A549 (cell line): ENCODE measurements at regions not wholly inside any gene's neighbourhood (a gene's known extent, or its start where the extent isn't known, plus 50 kb on each side); places are given as distances from the start of the nearest gene placed in this dataset.

ENCODE experiments used
- ATAC-seq, 2 experiments: fragments of 200-7000 bp in 1 of 2; fragments of >200 bp in 1 of 2; cut with Nextera tagmentation in 1 of 2; cut with Tn5 transposase in 1 of 2; 3 replicates each; pipeline versions ENCODE4 v1.8.0 to v1.9.1; 2018 to 2020; ENCODE audit warnings: mild to moderate bottlenecking in 1 of 2, moderate library complexity in 1 of 2
- CTCF ChIA-PET: fragments of 300-600 bp; sonication (Branson Sonifier 250); formaldehyde crosslinking; extraction: SDS; loops from one replicate; lab custom pipeline; 2021; ENCODE audit warnings: antibody characterized with exemption, inconsistent platforms; lab: Yijun Ruan, JAX
- POLR2A ChIA-PET: fragments of 350-600 bp; formaldehyde crosslinking; extraction: SDS; loops from one replicate; lab custom pipeline; 2021; ENCODE audit warnings: antibody characterized with exemption, inconsistent platforms; lab: Yijun Ruan, JAX
- DNase-seq, 2 experiments: peaks; one replicate each; pipeline versions ENCODE4 v3.0.0 to v3.0.0-alpha.2; 2011 to 2016; ENCODE audit warnings: low read depth in 1 of 2, low spot score in 1 of 2
- FAIRE-seq: peaks from 2 replicates; lab custom pipeline; 2011; peaks lifted over from hg19 to GRCh38; lab: Jason Lieb, UNC
- H3K27ac ChIP-seq, 2 experiments: fragments of >200 bp; sonication (Bioruptor Twin); formaldehyde crosslinking; 3 replicates each; pipeline ENCODE4 v1.5.1; 2016 to 2017
- H3K4me1 ChIP-seq: fragments of >200 bp; sonication (Bioruptor Twin); formaldehyde crosslinking; 3 replicates; pipeline ENCODE4 v1.6.1; 2016
- H3K4me2 ChIP-seq: fragments of >200 bp; sonication (Bioruptor Twin); formaldehyde crosslinking; 3 replicates; pipeline ENCODE4 v1.6.1; 2016
- H3K4me3 ChIP-seq: fragments of >200 bp; sonication (Bioruptor Twin); formaldehyde crosslinking; 3 replicates; pipeline ENCODE4 v1.5.1; 2016
- H3K9me3 ChIP-seq: fragments of >200 bp; sonication (Bioruptor Twin); formaldehyde crosslinking; 3 replicates; pipeline ENCODE4 v1.6.1; 2016
- ATOH8 ChIP-seq: fragments of 250-450 bp; sonication (Bioruptor Pico); IDR thresholded peaks from 2 replicates; pipeline ENCODE4 v1.5.0; 2020; ENCODE audit warnings: low read depth, mild to moderate bottlenecking, moderate library complexity
- BCL3 ChIP-seq: fragments of >200 bp; sonication (Bioruptor Twin); formaldehyde crosslinking; IDR thresholded peaks from 3 replicates; pipeline ENCODE4 v1.6.1; 2016
- E2F6 ChIP-seq: IDR thresholded peaks from 2 replicates; pipeline ENCODE4 v1.6.1; 2012; ENCODE audit warnings: low read depth, borderline replicate concordance
- EHF ChIP-seq: fragments of 250-450 bp; sonication (Bioruptor Pico); IDR thresholded peaks from 2 replicates; pipeline ENCODE4 v1.5.0; 2020; ENCODE audit warnings: mild to moderate bottlenecking
- FOSL2 ChIP-seq, 2 experiments: fragments of 450-650 bp in 1 of 2; fragments of >200 bp in 1 of 2; sonication (Bioruptor Twin) in 1 of 2; formaldehyde crosslinking; IDR thresholded peaks; 2 replicates each; pipeline versions ENCODE4 v1.5.0 to v1.6.1; 2016 to 2020; ENCODE audit warnings: mild to moderate bottlenecking in 1 of 2, moderate library complexity in 1 of 2
- GATA3 ChIP-seq: IDR thresholded peaks from 2 replicates; pipeline ENCODE4 v1.6.1; 2012; ENCODE audit warnings: borderline replicate concordance
- HES2 ChIP-seq: fragments of >200 bp; sonication (Bioruptor Twin); formaldehyde crosslinking; IDR thresholded peaks from 2 replicates; pipeline ENCODE4 v1.6.1; 2016
- HEYL ChIP-seq: fragments of 250-450 bp; sonication (Bioruptor Pico); IDR thresholded peaks from 2 replicates; pipeline ENCODE4 v1.8.0; 2021; ENCODE audit warnings: mild to moderate bottlenecking, moderate library complexity
- HMGXB4 ChIP-seq: fragments of 250-450 bp; sonication (Bioruptor Pico); IDR thresholded peaks from 2 replicates; pipeline ENCODE4 v1.5.0; 2021; ENCODE audit warnings: mild to moderate bottlenecking, moderate library complexity, borderline replicate concordance
- JUN ChIP-seq, 2 experiments: fragments of >200 bp; sonication (Bioruptor Twin); formaldehyde crosslinking; IDR thresholded peaks; 2 replicates in 1 of 2; 3 replicates in 1 of 2; pipeline ENCODE4 v1.6.1; 2016 to 2017
- JUNB ChIP-seq: fragments of >200 bp; sonication (Bioruptor Twin); formaldehyde crosslinking; IDR thresholded peaks from 2 replicates; pipeline ENCODE4 v1.6.1; 2016
- NFE2L2 ChIP-seq: fragments of 150-350 bp; conservative IDR thresholded peaks from 2 replicates; pipeline ENCODE4 v1.6.1; 2014; ENCODE audit warnings: low read length
- RARB ChIP-seq: fragments of 250-450 bp; sonication (Bioruptor Pico); IDR thresholded peaks from 2 replicates; pipeline ENCODE4 v1.8.0; 2021; ENCODE audit warnings: mild to moderate bottlenecking, moderate library complexity
- REST ChIP-seq: fragments of 200-600 bp; sonication (generic); IDR thresholded peaks from 2 replicates; pipeline ENCODE4 v1.6.1; 2016; ENCODE audit warnings: antibody characterized with exemption, mild to moderate bottlenecking, moderate library complexity
- SREBF2 ChIP-seq: fragments of 450-650 bp; IDR thresholded peaks from 2 replicates; pipeline ENCODE4 v1.6.1; 2014; ENCODE audit warnings: mild to moderate bottlenecking, moderate library complexity
- TFCP2L1 ChIP-seq: fragments of 250-450 bp; sonication (Bioruptor Pico); IDR thresholded peaks from 2 replicates; pipeline ENCODE4 v1.5.0; 2021; ENCODE audit warnings: mild to moderate bottlenecking
- TP53 ChIP-seq: fragments of 250-450 bp; sonication (Bioruptor Pico); IDR thresholded peaks from 2 replicates; pipeline ENCODE4 v1.5.0; 2021; ENCODE audit warnings: mild to moderate bottlenecking, moderate library complexity
- ZNF302 ChIP-seq: fragments of 250-450 bp; sonication (Bioruptor Pico); IDR thresholded peaks from 2 replicates; pipeline ENCODE4 v1.9.0; 2021; ENCODE audit warnings: inconsistent platforms, mild to moderate bottlenecking, moderate library complexity
- WGBS: methylation state at CpG from one replicate; pipeline ENCODE4 v1.1.6; 2017; ENCODE audit errors: missing lambda C conversion rate; 5-methylcytosine and 5-hydroxymethylcytosine counted together

- CTCF ChIA-PET: no interaction called here
- no peaks in the 10 kb centered on the region for H3K9me3 ChIP-seq
- no peak for TF ChIP-seq HEYL (CRISPR knock-in tag)
- no peak for TF ChIP-seq ATOH8 (CRISPR knock-in tag)
- no peak for TF ChIP-seq TP53 (CRISPR knock-in tag)
- TF ChIP-seq JUN (IDR thresholded peaks at IDR 0.05): no peak
- TF ChIP-seq E2F6: no peak
- no peak for TF ChIP-seq TFCP2L1
- TF ChIP-seq FOSL2 (IDR thresholded peaks at IDR 0.05): no peak
- TF ChIP-seq FOSL2 (CRISPR knock-in tag; IDR thresholded peaks at IDR 0.05): no peak
- TF ChIP-seq JUNB: no peak
- no peak for TF ChIP-seq NFE2L2
- no peak for TF ChIP-seq ZNF302
- no peak for TF ChIP-seq RARB (CRISPR knock-in tag)
- no peak for TF ChIP-seq SREBF2
- TF ChIP-seq HES2: no peak
- no peak for TF ChIP-seq GATA3
- TF ChIP-seq, all 56 proteins: peak for 0
- no peak overlapping the region for H3K4me2 ChIP-seq
- 72% methylated on average over 6 of the region's 6 CpGs for WGBS
- DNase-seq (no peak), FAIRE-seq (no peak), ATAC-seq (no peak)
- no peak overlapping the region for H3K27ac ChIP-seq
- H3K4me1 ChIP-seq: peaks cover 6% of the 10 kb centered on the region; the same call in 1 of the 3 replicates
- POLR2A ChIA-PET: no interaction called here
- no peak overlapping the region for H3K4me3 ChIP-seq
These were observed 97.6 kb upstream of the ZDHHC17 start for GRCh38 chr12:76666290-76666835.

GRCh38 chr12:76669981-76670380 is 93.9 kb upstream of the ZDHHC17 start:
- Histone ChIP-seq H3K4me2 (no peak overlapping the region), H3K27ac (no peak overlapping the region), H3K9me3 (no peaks in the 10 kb centered on the region), H3K4me3 (no peak overlapping the region), H3K4me1 (peaks cover 6% of the 10 kb centered on the region; the same call in 1 of the 3 replicates)
- ChIA-PET POLR2A (no interaction called here), CTCF (interaction anchor here (1.6 kb wide), 1 partner anchor 12 kb away, joined by 5 read pairs; no protein-coding TSS in a partner anchor)
- TF ChIP-seq TFCP2L1 (no peak), HES2 (no peak), EHF (CRISPR knock-in tag) (no peak), BCL3 (no peak), JUNB (no peak), ZNF302 (no peak), HMGXB4 (CRISPR knock-in tag) (no peak), REST (no peak), SREBF2 (no peak)
- FAIRE-seq: no peak
- ATAC-seq: no peak
- WGBS: 65% methylated on average over 2 of the region's 2 CpGs
- no peak for DNase-seq
